HCT116 (cell line): ENCODE measurements at regions not wholly inside any gene's neighbourhood (a gene's known extent, or its start where the extent isn't known, plus 50 kb on each side); places are given as distances from the start of the nearest gene placed in this dataset.

Source experiments
- CTCF ChIP-seq, 3 experiments: fragments of 200-600 bp in 1 of 3; sonication (generic) in 1 of 3; IDR thresholded peaks in 2 of 3; conservative IDR thresholded peaks in 1 of 3; 2 replicates each; pipeline ENCODE4 v1.5.1; 2012 to 2017; ENCODE audit warnings: low read depth in 2 of 3, low read length in 2 of 3, antibody characterized with exemption in 1 of 3, borderline replicate concordance in 1 of 3, control low read depth in 1 of 3, mild to moderate bottlenecking in 1 of 3, mixed read lengths in 1 of 3, mixed run types in 1 of 3, moderate library complexity in 1 of 3; ENCODE audit not compliant: insufficient read depth in 1 of 3
- JUND ChIP-seq: IDR thresholded peaks from 2 replicates; pipeline ENCODE4 v1.6.1; 2012
- MAX ChIP-seq: IDR thresholded peaks from 2 replicates; pipeline ENCODE4 v1.6.1; 2012
- POLR2A ChIP-seq: IDR thresholded peaks from 2 replicates; pipeline ENCODE4 v1.7.0; 2011; ENCODE audit warnings: borderline replicate concordance; ENCODE audit not compliant: insufficient read depth, insufficient read length; ENCODE audit errors: extremely low read depth
- POLR2AphosphoS5 ChIP-seq: IDR thresholded peaks from 2 replicates; pipeline ENCODE4 v1.6.1; 2011; ENCODE audit warnings: mild to moderate bottlenecking, low read depth, low read length, moderate library complexity
- REST ChIP-seq: IDR thresholded peaks from 2 replicates; pipeline ENCODE4 v1.6.1; 2012; ENCODE audit warnings: low read depth
- SIN3A ChIP-seq: IDR thresholded peaks from 2 replicates; pipeline ENCODE4 v1.6.1; 2012; ENCODE audit warnings: low read depth
- ZFX ChIP-seq: fragments of 450-650 bp; IDR thresholded peaks from 2 replicates; pipeline ENCODE4 v1.6.1; 2017
- ZNF274 ChIP-seq: fragments of 200-500 bp; sonication (Bioruptor generic); IDR thresholded peaks from 2 replicates; pipeline ENCODE4 v1.6.1; 2014; ENCODE audit warnings: mild to moderate bottlenecking, low read depth, low read length, inconsistent platforms

GRCh38 chr2:84144345-84144744 is 314.7 kb downstream of the SUCLG1 start:
- TF ChIP-seq CTCF (IDR thresholded peaks at IDR 0.05 in 2 of 3, conservative IDR thresholded peaks at IDR 0.05 in 1 of 3; ENCODE audit: borderline replicate concordance in 1 of 3, insufficient read depth in 1 of 3, low read depth in 2 of 3, low read length in 2 of 3) (no peak), ZFX (no peak), REST (no peak), ZNF274 (no peak), POLR2A (no peak), POLR2AphosphoS5 (no peak), SIN3A (no peak), JUND (no peak), MAX (no peak)
